ENCODE measurements at regions not wholly inside any gene's neighbourhood (a gene's known extent, or its start where the extent isn't known, plus 50 kb on each side); places are given as distances from the start of the nearest gene placed in this dataset.

DNA sequence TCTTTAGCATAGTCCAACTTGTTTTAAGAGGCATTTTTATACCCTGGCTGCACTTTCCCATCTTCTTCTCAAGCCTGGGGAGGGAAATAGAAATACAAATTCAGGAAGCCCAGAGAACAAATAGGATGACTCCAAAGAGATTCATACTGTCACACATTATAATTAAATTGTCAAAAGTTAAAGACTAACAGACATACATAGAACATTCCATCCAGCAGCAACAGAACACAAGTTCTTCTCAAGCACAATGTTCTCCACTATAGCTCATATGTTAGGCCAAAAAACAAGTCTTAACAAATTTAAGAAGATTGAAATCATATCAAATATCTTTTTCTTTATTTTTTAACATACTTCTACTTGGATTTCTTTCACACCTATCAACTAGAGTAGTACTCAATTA, 75.7 kb downstream of the ANKRD7 start:
- H3K36me3 ChIP-seq (ENCODE audit: control insufficient read depth in 2 of 2, insufficient read depth in 2 of 2, low read length in 1 of 2) = no peaks in the 10 kb centered on the region
- ChIA-PET RAD21 (ENCODE audit: unreplicated experiment) (no interaction called here), CTCF (no interaction called here), POLR2A (no interaction called here), SMC1A (ENCODE audit: uncharacterized antibody, unreplicated experiment) (no interaction called here)
- in situ Hi-C loops (cut with MboI) (no loop called here), intact Hi-C loops (cut with micrococcal nuclease; ENCODE audit: unreplicated experiment) (no loop called here)
- DNase-seq (ENCODE audit: low read depth, low spot score) = no peak
- H3K4me1 ChIP-seq (ENCODE audit: control insufficient read depth, insufficient read depth, low read length) = no peaks in the 10 kb centered on the region
- no peak overlapping the region for H3K4me2 ChIP-seq (ENCODE audit: control insufficient read depth, insufficient read depth)
- ATAC-seq = no peak
- no peaks in the 10 kb centered on the region for H3K27me3 ChIP-seq (replicated peaks in 1 of 2; ENCODE audit: control insufficient read depth in 2 of 2, insufficient read depth in 2 of 2, low read length in 1 of 2)
- no peak overlapping the region for H3K4me3 ChIP-seq
- no peaks in the 10 kb centered on the region for H3K9me3 ChIP-seq (replicated peaks; ENCODE audit: control insufficient read depth, insufficient read depth, low read length)
- H2AFZ ChIP-seq (ENCODE audit: control insufficient read depth, low read depth, low read length) = no peak overlapping the region
- H4K20me1 ChIP-seq (ENCODE audit: control insufficient read depth, insufficient read depth) = no peaks in the 10 kb centered on the region
- TF ChIP-seq, protein P1, sequence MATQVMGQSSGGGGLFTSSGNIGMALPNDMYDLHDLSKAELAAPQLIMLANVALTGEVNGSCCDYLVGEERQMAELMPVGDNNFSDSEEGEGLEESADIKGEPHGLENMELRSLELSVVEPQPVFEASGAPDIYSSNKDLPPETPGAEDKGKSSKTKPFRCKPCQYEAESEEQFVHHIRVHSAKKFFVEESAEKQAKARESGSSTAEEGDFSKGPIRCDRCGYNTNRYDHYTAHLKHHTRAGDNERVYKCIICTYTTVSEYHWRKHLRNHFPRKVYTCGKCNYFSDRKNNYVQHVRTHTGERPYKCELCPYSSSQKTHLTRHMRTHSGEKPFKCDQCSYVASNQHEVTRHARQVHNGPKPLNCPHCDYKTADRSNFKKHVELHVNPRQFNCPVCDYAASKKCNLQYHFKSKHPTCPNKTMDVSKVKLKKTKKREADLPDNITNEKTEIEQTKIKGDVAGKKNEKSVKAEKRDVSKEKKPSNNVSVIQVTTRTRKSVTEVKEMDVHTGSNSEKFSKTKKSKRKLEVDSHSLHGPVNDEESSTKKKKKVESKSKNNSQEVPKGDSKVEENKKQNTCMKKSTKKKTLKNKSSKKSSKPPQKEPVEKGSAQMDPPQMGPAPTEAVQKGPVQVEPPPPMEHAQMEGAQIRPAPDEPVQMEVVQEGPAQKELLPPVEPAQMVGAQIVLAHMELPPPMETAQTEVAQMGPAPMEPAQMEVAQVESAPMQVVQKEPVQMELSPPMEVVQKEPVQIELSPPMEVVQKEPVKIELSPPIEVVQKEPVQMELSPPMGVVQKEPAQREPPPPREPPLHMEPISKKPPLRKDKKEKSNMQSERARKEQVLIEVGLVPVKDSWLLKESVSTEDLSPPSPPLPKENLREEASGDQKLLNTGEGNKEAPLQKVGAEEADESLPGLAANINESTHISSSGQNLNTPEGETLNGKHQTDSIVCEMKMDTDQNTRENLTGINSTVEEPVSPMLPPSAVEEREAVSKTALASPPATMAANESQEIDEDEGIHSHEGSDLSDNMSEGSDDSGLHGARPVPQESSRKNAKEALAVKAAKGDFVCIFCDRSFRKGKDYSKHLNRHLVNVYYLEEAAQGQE (IDR thresholded peaks at IDR 0.05; ENCODE audit: low read depth, low read length) = no peak
- TF ChIP-seq, protein P2, sequence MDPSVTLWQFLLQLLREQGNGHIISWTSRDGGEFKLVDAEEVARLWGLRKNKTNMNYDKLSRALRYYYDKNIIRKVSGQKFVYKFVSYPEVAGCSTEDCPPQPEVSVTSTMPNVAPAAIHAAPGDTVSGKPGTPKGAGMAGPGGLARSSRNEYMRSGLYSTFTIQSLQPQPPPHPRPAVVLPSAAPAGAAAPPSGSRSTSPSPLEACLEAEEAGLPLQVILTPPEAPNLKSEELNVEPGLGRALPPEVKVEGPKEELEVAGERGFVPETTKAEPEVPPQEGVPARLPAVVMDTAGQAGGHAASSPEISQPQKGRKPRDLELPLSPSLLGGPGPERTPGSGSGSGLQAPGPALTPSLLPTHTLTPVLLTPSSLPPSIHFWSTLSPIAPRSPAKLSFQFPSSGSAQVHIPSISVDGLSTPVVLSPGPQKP (IDR thresholded peaks at IDR 0.05; ENCODE audit: low read depth, low read length) = no peak
- TF ChIP-seq FOXK2 (IDR thresholded peaks at IDR 0.05) (no peak), CREM (IDR thresholded peaks at IDR 0.05; ENCODE audit: low read depth) (no peak), ZSCAN29 (IDR thresholded peaks at IDR 0.05) (no peak), GABPA (IDR thresholded peaks at IDR 0.05; ENCODE audit: low read depth) (no peak), YY1 (IDR thresholded peaks at IDR 0.05; ENCODE audit: low read depth, low read length) (no peak), MTA2 (IDR thresholded peaks at IDR 0.05; ENCODE audit: low read depth) (no peak), SUZ12 (IDR thresholded peaks at IDR 0.05; ENCODE audit: unreplicated experiment) (no peak), PML (IDR thresholded peaks at IDR 0.05; ENCODE audit: low read length) (no peak)
- TF ChIP-seq, protein P3, sequence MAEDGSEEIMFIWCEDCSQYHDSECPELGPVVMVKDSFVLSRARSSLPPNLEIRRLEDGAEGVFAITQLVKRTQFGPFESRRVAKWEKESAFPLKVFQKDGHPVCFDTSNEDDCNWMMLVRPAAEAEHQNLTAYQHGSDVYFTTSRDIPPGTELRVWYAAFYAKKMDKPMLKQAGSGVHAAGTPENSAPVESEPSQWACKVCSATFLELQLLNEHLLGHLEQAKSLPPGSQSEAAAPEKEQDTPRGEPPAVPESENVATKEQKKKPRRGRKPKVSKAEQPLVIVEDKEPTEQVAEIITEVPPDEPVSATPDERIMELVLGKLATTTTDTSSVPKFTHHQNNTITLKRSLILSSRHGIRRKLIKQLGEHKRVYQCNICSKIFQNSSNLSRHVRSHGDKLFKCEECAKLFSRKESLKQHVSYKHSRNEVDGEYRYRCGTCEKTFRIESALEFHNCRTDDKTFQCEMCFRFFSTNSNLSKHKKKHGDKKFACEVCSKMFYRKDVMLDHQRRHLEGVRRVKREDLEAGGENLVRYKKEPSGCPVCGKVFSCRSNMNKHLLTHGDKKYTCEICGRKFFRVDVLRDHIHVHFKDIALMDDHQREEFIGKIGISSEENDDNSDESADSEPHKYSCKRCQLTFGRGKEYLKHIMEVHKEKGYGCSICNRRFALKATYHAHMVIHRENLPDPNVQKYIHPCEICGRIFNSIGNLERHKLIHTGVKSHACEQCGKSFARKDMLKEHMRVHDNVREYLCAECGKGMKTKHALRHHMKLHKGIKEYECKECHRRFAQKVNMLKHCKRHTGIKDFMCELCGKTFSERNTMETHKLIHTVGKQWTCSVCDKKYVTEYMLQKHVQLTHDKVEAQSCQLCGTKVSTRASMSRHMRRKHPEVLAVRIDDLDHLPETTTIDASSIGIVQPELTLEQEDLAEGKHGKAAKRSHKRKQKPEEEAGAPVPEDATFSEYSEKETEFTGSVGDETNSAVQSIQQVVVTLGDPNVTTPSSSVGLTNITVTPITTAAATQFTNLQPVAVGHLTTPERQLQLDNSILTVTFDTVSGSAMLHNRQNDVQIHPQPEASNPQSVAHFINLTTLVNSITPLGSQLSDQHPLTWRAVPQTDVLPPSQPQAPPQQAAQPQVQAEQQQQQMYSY (CRISPR knock-in tag; IDR thresholded peaks at IDR 0.05) = no peak
- no peaks in the 10 kb centered on the region for H3K79me2 ChIP-seq (ENCODE audit: control insufficient read depth, insufficient read depth, low read length)
- H3K27ac ChIP-seq (ENCODE audit: control insufficient read depth, insufficient read depth) = no peak overlapping the region
- BruUV-seq (replicated peaks) = no TSS peak
- no peak for FAIRE-seq
- no peak overlapping the region for H3K9ac ChIP-seq (ENCODE audit: control insufficient read depth, insufficient read depth, low read length)
